Endodermal cell (in vitro differentiated cells): ENCODE measurements at regions not wholly inside any gene's neighbourhood (a gene's known extent, or its start where the extent isn't known, plus 50 kb on each side); places are given as distances from the start of the nearest gene placed in this dataset.

Experiments
- DNase-seq: peaks from one replicate; pipeline ENCODE4 v3.0.0-alpha.2; 2017
- H3K27ac ChIP-seq: 2 replicates; pipeline ENCODE4 v1.5.1; 2013; ENCODE audit warnings: mild to moderate bottlenecking, low read depth, low read length, moderate library complexity
- H3K27me3 ChIP-seq: 2 replicates; pipeline ENCODE4 v1.6.1; 2013; ENCODE audit warnings: mild to moderate bottlenecking, low read length, moderate library complexity; ENCODE audit not compliant: insufficient read depth, control insufficient read depth, poor library complexity, severe bottlenecking
- H3K36me3 ChIP-seq: 2 replicates; pipeline ENCODE4 v1.7.0; 2013; ENCODE audit warnings: mild to moderate bottlenecking, low read length, moderate library complexity; ENCODE audit not compliant: control insufficient read depth, insufficient read depth
- H3K4me1 ChIP-seq: one replicate; pipeline ENCODE4 v1.7.0; 2013; ENCODE audit warnings: low read length; ENCODE audit not compliant: control insufficient read depth, insufficient read depth
- H3K4me3 ChIP-seq: 2 replicates; pipeline ENCODE4 v1.5.1; 2013; ENCODE audit warnings: mild to moderate bottlenecking, low read length, moderate library complexity
- H3K9ac ChIP-seq: 2 replicates; pipeline ENCODE4 v1.6.1; 2013; ENCODE audit warnings: mild to moderate bottlenecking, low read length, moderate library complexity; ENCODE audit not compliant: poor library complexity, severe bottlenecking; ENCODE audit errors: extremely low read depth
- H3K9me3 ChIP-seq: 2 replicates; pipeline ENCODE4 v1.6.1; 2013; ENCODE audit warnings: mild to moderate bottlenecking, low read length, moderate library complexity; ENCODE audit not compliant: control insufficient read depth
- H3K27ac Mint-ChIP-seq: 2 replicates; pipeline ENCODE4 v1.8.0; 2020; ENCODE audit warnings: mixed read lengths
- H3K27me3 Mint-ChIP-seq: 2 replicates; pipeline ENCODE4 v1.8.0; 2021; ENCODE audit warnings: mild to moderate bottlenecking, mixed read lengths; ENCODE audit not compliant: insufficient read depth
- H3K36me3 Mint-ChIP-seq: 2 replicates; pipeline ENCODE4 v1.8.0; 2020; ENCODE audit warnings: low read depth, mixed read lengths
- H3K4me1 Mint-ChIP-seq: 2 replicates; pipeline ENCODE4 v1.8.0; 2020; ENCODE audit warnings: mixed read lengths
- H3K4me3 Mint-ChIP-seq: 2 replicates; pipeline ENCODE4 v1.8.0; 2020; ENCODE audit warnings: mild to moderate bottlenecking, moderate library complexity, mixed read lengths
- H3K9me3 Mint-ChIP-seq: 2 replicates; pipeline ENCODE4 v1.8.0; 2020; ENCODE audit warnings: mild to moderate bottlenecking, mixed read lengths
- CTCF ChIP-seq: fragments of 200-600 bp; sonication (generic); conservative IDR thresholded peaks from 2 replicates; pipeline ENCODE4 v1.5.0; 2021; ENCODE audit warnings: antibody characterized with exemption, mild to moderate bottlenecking
- WGBS, 2 experiments: methylation state at CpG; one replicate each; pipeline versions ENCODE4 v1.1.5 to v1.1.7; 2013; ENCODE audit warnings: missing lambda C conversion rate in 2 of 2, mixed read lengths in 1 of 2; ENCODE audit not compliant: insufficient coverage in 1 of 2, insufficient read length in 1 of 2; 5-methylcytosine and 5-hydroxymethylcytosine counted together

DNA sequence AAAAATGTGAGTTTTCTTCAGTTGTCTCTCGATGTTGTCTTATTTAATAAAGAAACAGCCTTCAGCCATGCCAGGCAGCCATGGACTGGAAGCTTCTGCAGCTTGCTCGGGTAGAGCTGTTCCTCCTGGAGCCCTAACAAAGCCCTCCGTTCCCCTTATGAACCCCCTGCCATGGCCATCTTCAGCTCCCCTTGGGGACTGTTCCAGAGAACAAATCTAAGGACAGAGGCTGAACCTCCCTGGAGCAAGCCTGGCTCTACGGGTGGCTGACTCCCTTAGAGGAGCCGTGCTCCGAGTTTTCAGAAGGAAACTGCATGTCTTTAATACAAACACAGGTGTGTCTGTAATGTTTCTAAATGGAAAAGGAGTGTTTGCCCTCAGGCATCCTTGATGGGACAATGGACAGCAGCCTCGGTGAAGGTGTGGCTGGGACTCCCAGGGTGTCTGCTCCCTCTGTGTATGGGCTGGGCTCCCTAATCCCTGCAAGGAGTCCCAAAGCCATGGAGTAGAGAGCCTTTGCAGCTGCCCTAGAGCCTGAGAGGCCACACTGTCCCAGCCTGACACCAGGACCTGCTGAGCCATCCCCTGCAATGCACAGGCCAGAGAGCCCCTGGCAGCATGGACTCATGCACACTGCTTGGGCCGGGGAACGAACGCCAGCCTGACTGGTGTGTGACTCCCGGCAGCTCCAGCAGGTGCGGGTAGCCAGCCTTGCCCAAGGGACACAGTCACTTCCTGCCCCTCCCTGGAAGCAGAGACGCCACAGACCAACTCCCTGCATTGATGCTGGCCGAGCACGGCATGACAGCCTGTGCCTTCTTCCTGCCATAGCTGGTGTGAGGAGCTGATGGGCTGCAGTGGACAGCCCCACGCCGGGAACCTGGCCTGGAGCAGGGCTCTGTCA, 381.8 kb downstream of the TCERG1L start:
- Mint-ChIP-seq H3K4me3 (no peak overlapping the region), H3K4me1 (peaks cover 8% of the 10 kb centered on the region), H3K9me3 (no peaks in the 10 kb centered on the region), H3K27me3 (peaks cover 2% of the 10 kb centered on the region), H3K36me3 (no peaks in the 10 kb centered on the region), H3K27ac (no peak overlapping the region)
- no peaks in the 10 kb centered on the region for H3K9me3 ChIP-seq
- TF ChIP-seq CTCF: no peak
- 89 to 90% methylated on average over 10 to 17 of the region's 17 CpGs for WGBS, 2 experiments
- H3K4me1 ChIP-seq: no peaks in the 10 kb centered on the region
- H3K27me3 ChIP-seq: no peaks in the 10 kb centered on the region
- H3K4me3 ChIP-seq: no peak overlapping the region
- peak; percentile 47 for DNase-seq
- H3K9ac ChIP-seq: no peak overlapping the region
- no peaks in the 10 kb centered on the region for H3K36me3 ChIP-seq
- no peak overlapping the region for H3K27ac ChIP-seq

DNA sequence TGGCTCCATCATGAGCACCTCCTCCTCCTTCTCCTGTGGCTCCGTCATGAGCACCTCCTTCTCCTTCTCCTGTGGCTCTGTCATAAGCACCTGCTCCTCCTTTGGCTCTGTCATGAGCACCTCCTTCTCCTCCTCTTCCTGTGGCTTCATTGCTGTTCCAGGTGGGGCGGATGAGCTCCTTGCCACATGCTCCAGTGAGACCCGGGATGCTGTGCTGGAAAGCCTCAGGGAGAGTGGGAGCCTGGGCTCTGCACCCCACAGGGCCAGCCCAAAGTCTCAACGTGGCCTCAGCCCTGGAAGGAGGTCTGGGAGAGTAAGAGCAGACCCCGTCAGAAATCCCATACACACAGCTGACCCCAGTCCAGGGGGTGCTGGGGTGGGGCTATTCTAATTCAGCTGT, 380.7 kb downstream of the TCERG1L start:
- Histone ChIP-seq H3K36me3 (no peaks in the 10 kb centered on the region), H3K9me3 (no peaks in the 10 kb centered on the region), H3K4me3 (no peak overlapping the region), H3K9ac (no peak overlapping the region), H3K4me1 (no peaks in the 10 kb centered on the region), H3K27ac (no peak overlapping the region), H3K27me3 (no peaks in the 10 kb centered on the region)
- Mint-ChIP-seq H3K4me1 (peaks cover 18% of the 10 kb centered on the region), H3K27ac (no peak overlapping the region), H3K36me3 (no peaks in the 10 kb centered on the region), H3K4me3 (no peak overlapping the region), H3K27me3 (peaks cover 2% of the 10 kb centered on the region), H3K9me3 (no peaks in the 10 kb centered on the region)
- TF ChIP-seq CTCF: no peak
- WGBS, 2 experiments: 60 to 80% methylated on average over 2 to 5 of the region's 5 CpGs
- peak; percentile 8 for DNase-seq

DNA sequence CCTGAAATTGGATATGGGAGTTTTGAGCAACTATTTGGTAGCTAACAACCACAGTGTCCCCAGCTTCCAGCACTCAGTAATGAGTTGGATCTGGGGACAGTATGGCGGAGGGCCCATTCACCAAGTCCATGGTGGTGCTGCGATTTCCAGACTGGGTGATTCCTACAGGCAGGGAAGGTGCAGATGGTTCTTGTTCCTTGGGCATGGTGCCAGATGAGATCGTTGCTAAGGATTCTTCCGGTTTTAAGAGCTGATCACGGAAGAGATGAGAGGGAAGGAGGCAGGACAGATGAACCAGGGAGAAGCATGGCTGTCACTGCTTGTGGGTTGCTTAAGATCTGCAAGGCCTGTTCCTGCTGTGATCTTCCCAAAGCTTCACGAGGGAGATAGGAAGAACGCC, 380.3 kb downstream of the TCERG1L start:
- Histone ChIP-seq H3K9me3 (no peaks in the 10 kb centered on the region), H3K36me3 (no peaks in the 10 kb centered on the region), H3K27me3 (no peaks in the 10 kb centered on the region), H3K4me1 (no peaks in the 10 kb centered on the region), H3K27ac (no peak overlapping the region), H3K4me3 (no peak overlapping the region), H3K9ac (no peak overlapping the region)
- 87 to 88% methylated on average over 3 to 7 of the region's 7 CpGs for WGBS, 2 experiments
- peaks cover 2% of the 10 kb centered on the region for H3K27me3 Mint-ChIP-seq
- DNase-seq: peak; percentile 24
- H3K4me1 Mint-ChIP-seq: peaks cover 21% of the 10 kb centered on the region
- no peak overlapping the region for H3K4me3 Mint-ChIP-seq
- no peaks in the 10 kb centered on the region for H3K36me3 Mint-ChIP-seq
- H3K9me3 Mint-ChIP-seq: no peaks in the 10 kb centered on the region
- no peak for TF ChIP-seq CTCF
- no peak overlapping the region for H3K27ac Mint-ChIP-seq
